GM21529 (cell line): ENCODE measurements at regions not wholly inside any gene's neighbourhood (a gene's known extent, or its start where the extent isn't known, plus 50 kb on each side); places are given as distances from the start of the nearest gene placed in this dataset.
"Not testable (repeated sequence)": the region's sequence is repeated elsewhere in the genome, so short reads cannot be mapped to it uniquely, and the experiment has no call there.

Experiments used
- ATAC-seq: cut with Tn5 transposase; IDR thresholded peaks from one replicate; pipeline ENCODE4 v1.9.1; 2021; ENCODE audit not compliant: unreplicated experiment

- ATAC-seq, result peak; percentile 56
These were observed 222.6 kb downstream of the CAAP1 start for GRCh38 chr9:26669701-26670670.

DNA sequence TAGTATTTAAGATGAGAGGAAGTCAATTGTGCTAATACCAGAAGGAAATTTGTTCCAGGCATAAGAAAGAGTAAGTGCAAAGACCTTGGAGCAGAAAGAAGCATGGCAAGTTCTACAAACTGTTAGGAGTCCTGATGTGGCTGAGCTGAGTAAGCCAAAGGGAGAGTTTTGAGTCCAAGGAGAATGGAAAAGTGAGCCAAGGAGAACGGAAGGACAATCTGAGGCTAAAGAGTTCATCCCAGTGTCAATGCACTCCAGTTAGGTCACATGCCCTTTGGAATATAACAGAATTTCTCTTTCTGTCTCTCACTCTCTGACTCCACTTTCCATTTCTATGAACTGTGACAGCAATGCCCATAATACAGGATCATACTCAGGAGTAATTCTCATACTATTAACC is 224.7 kb downstream of the CAAP1 start:
- no peak for ATAC-seq

DNA sequence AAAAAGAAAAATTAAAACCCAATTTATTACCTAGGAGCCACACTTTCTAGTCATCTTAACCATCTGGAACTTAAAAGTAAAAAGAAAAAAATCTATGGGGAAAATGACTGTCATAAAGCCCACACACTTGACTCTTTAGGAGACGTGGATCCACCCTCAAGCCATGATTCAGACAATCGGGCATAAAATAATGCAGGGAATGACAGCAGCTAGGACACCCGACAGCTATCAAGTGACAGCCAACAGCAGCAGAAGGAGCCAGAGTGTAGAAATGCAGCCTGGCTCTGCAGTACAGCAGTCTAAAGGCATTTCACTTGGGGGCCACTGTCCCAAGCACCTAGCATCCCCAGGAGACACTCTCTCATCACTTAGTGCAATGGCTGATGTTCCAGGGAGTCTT is 226.9 kb downstream of the CAAP1 start:
- ATAC-seq, result no peak

GRCh38 chr9:26664087-26664773 is 228.4 kb downstream of the CAAP1 start:
- not testable (repeated sequence) for ATAC-seq

DNA sequence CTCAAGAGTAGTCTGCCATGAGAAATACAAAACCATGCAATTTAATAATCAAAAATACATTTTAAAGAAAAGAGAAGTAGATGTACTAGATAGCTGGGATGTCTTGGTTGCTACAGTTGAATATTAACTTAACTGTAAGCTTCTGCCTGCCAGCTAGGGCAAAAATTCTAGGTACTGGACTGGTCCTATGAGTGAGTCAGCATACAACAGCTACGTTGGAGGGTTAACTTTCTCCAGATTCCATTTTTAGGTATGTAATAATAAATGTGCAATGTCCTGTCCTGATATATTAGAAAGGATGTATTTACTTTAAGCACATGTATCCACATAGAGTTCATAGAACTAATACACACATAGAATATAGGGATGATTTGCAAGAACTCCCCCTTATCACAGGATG is 230.1 kb downstream of the CAAP1 start:
- no peak for ATAC-seq

DNA sequence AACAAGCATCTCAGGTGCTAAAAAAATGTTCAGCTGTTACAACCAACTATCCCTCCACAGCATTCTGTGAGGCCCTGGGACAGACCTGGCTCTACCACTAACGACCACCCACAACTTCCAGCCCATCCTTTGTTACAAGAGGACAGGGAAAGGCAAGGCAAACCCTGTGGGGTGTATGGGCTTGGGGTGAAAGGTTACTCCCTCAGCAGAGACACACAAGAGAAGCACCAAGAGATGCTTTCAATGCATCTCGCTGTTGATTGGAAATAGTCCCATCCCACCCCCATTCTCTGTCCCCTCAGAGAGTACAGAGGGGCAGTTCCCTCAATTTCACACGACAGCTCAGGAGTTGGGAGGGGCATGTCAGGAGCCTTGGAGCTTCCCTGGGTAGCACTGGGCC is 234.1 kb downstream of the CAAP1 start:
- no peak for ATAC-seq

DNA sequence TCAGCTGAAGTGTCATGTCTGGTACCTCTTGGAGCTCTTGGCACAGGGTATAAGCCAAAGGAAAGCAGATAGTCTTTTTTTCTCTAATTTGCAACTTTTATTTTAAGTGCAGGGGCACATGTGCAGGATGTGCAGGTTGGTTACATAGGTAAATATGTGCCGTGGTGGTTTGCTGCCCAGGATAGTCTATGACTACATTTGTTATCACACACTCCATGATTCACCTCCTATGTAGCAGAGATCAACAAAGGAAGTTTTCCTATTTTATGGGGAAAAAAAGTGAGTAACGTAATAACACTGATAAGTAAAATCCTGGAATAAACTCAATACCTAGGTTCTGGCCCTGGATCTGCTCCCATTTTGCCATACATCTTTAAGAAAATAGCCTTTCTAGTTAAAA is 234.6 kb downstream of the CAAP1 start:
- ATAC-seq, result no peak

- ATAC-seq, result no peak
These were observed 236.4 kb downstream of the CAAP1 start for GRCh38 chr9:26656003-26656870.

- ATAC-seq, result no peak
These were observed 237.4 kb downstream of the CAAP1 start for GRCh38 chr9:26655166-26655565.

DNA sequence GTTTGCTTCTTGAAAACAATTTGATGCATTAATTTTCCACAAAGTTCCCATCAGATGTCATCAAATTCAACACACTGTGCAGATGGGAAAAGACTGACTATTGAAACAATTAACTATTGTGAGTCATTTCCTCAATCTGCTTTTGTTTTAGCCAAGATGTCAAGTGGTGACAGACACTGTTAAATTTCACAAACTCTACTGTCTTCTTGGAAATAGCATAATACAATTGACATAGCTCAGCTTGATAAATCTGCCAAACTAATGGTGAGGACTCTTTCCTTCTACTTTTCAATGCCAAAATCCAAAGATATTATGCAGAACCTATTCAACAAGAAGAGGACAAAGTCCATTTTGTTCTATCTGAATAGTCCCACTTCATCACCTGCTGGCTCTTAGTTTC is 242.3 kb downstream of the CAAP1 start:
- ATAC-seq, result no peak

DNA sequence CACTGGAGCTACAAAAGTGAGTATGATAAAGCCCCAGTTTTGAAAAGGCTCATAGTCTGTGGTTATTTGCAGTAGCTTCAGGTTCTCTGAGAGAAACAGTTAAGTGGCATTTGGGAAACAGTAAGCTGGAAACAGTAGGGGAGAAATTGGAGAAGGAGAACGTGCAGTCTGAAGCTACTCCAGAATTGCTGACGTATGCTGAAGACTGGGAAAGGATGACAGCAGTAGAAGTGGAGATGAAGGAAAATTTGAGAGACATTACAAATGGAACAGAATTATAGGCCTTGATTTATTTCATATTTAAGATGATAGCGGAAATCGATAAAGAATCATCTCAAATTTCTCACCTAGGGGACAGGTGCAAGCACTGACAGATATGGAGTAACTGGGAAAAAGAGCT is 248.8 kb downstream of the CAAP1 start:
- no peak for ATAC-seq

- no peak for ATAC-seq
These were observed 252.8 kb downstream of the CAAP1 start for GRCh38 chr9:26639761-26640160.

DNA sequence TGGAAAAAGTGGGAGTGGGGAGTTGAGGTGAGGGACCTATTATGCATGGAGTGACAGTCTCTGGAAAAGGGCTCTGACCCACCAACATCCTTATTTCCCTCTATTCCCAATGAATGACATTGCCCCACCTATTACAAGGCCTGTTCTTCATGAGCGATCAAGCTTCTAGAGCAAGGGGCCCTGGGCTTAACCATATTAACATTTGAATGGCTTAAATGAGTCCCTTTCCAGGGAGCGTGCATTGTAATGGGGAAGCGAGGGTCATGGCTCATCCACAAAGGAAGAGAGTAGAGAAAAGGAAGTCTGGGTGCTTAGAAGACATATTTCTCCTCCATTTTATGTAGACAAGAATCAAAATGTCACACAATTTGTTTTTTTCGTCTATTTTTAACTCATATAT is 255.5 kb downstream of the CAAP1 start:
- ATAC-seq, result no peak

DNA sequence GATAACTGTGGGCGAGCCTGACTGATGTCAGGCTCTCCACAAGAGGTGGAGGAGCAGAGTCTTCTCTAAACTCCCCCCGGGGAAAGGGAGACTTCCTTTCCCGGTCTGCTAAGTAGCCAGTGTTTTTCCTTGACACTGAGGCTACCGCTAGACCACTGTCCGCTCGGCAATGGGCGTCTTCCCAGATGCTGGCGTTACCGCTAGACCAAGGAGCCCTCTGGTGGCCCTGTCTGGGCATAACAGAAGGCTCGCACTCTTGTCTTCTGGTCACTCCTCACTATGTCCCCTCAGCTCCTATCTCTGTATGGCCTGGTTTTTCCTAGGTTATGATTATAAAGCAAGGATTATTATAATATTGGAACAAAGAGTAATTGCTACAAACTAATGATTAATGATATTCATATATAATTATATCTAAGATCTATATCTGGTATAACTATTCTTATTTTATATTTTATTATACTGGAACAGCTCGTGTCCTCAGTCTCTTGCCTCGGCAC is 278.7 kb downstream of the CAAP1 start:
- ATAC-seq, result not testable (repeated sequence)

DNA sequence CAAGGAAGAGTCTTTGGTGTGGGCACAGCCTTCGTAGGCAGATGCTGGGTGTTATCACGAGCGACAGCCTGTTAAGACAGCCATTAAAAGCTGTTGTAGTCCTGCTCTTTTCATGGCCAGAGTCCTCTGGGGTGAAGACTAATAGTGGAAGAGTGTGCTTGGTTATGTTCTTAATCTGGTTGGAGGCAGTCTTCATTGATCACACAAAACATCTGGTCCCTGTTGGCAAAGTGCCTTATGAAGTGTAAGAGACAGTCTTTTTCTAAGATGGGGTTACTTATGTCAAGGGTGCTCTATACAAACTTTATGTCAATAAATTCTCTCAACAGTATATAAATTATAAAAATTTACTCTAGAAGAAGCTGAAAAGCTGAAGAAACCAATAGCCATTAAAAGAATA is 280.4 kb downstream of the CAAP1 start:
- ATAC-seq, result no peak

GRCh38 chr9:26606756-26607155 is 285.8 kb downstream of the CAAP1 start:
- no peak for ATAC-seq

DNA sequence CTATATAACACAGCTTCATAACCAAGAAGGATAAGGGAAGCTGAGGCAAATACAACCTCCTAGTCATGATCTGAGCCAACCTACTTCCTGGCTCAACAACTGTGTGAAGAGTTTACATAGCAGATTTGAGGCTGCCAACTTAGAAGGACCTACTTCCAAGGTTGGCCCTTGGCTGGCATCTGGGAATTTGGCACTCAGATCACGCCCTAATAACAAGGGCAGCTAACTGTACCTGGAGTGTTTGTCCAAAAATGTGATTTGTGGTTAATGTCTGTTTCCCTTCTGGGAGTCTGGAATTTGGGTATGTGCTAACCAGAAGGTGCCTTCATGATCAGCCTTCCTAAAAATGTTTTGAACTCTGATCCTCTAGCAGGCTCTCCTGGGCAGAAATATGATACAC is 287.2 kb downstream of the CAAP1 start:
- no peak for ATAC-seq

GRCh38 chr9:26604076-26604662 is 288.4 kb downstream of the CAAP1 start:
- ATAC-seq, result no peak

DNA sequence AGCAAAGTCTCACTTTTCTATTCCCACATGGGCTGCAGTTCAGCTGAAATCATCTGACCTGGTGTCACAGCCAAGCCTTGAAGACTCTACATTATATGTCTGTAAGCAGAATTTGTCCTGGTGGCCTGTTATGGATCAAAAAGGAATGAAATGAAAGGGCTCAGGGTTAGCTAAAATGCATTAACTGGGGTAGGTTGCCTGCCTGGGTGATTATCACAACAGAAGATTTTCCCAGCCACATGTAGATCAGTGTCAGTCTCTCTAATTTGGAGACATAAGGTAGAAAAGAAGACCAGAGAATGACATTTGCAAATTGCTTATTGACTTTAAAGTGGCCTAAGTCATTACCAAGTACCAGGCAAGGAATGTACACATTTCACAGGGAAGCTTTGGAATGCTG is 289.0 kb downstream of the CAAP1 start:
- ATAC-seq, result no peak

DNA sequence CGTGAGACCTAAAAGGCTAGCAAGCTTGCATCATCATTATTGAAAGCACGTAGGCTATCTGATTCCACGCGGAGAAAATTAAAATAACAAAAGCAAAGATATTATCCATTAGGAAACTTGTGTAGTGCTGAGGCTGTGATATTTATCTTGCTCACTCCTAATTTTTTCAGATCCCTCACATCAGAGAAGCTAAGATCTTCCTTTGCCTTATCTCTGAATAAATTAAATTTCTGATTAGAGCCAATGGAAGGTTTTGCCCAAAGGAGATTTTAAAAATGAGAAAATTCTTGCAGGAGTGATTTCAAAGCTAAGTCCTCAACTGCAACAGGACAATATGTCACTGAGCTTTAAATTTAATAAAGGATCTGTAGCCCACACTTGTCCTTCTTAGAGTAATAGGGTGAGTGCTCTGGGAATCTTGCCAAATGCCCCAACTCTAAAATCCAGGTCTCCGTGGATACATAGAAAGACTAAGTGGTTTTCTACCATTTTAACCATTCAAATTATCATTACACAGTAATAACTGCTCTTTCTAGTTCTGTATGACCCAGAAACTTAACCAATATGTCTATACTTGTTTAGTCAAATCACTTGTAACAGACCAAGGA is 295.0 kb downstream of the CAAP1 start:
- no peak for ATAC-seq
